ENCODE measurements at regions not wholly inside any gene's neighbourhood (a gene's known extent, or its start where the extent isn't known, plus 50 kb on each side); places are given as distances from the start of the nearest gene placed in this dataset.
"Not testable (repeated sequence)": the region's sequence is repeated elsewhere in the genome, so short reads cannot be mapped to it uniquely, and the experiment has no call there.

DNA sequence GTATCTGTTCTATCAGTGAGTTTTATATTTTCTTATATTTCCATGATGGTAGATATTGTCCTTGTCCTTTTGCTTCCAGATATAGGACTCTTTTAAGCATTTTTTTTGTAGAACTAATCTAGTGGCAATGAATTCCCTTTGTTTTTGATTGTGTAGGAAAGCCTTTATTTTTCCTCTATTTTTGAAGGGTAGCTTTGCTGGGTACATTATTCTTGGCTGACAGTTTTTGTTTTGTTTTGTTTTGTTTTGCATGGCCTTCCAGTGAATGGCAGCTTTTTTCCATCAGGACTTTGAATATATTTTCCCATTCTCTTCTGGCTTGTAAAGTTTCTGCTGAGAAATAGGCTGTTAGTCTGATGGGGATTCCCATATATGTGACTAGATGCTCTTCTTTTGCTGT lies 70.2 kb upstream of the MUCL1 start:
- POLR2A ChIA-PET = no interaction called here
- DNase-seq (no peak), ATAC-seq (ENCODE audit: low read depth) (no peak)
- Mint-ChIP-seq H3K36me3 (ENCODE audit: low read depth) (no peaks in the 10 kb centered on the region), H3K27me3 (peaks cover 6% of the 10 kb centered on the region), H3K4me3 (no peak overlapping the region), H3K27ac (no peak overlapping the region), H3K4me1 (no peaks in the 10 kb centered on the region), H3K9me3 (peaks cover 32% of the 10 kb centered on the region)
- intact Hi-C loops (cut with micrococcal nuclease) = no loop called here
- TF ChIP-seq, protein P1, sequence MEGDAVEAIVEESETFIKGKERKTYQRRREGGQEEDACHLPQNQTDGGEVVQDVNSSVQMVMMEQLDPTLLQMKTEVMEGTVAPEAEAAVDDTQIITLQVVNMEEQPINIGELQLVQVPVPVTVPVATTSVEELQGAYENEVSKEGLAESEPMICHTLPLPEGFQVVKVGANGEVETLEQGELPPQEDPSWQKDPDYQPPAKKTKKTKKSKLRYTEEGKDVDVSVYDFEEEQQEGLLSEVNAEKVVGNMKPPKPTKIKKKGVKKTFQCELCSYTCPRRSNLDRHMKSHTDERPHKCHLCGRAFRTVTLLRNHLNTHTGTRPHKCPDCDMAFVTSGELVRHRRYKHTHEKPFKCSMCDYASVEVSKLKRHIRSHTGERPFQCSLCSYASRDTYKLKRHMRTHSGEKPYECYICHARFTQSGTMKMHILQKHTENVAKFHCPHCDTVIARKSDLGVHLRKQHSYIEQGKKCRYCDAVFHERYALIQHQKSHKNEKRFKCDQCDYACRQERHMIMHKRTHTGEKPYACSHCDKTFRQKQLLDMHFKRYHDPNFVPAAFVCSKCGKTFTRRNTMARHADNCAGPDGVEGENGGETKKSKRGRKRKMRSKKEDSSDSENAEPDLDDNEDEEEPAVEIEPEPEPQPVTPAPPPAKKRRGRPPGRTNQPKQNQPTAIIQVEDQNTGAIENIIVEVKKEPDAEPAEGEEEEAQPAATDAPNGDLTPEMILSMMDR (IDR thresholded peaks at IDR 0.05) = no peak
- CTCF ChIA-PET = no interaction called here

DNA sequence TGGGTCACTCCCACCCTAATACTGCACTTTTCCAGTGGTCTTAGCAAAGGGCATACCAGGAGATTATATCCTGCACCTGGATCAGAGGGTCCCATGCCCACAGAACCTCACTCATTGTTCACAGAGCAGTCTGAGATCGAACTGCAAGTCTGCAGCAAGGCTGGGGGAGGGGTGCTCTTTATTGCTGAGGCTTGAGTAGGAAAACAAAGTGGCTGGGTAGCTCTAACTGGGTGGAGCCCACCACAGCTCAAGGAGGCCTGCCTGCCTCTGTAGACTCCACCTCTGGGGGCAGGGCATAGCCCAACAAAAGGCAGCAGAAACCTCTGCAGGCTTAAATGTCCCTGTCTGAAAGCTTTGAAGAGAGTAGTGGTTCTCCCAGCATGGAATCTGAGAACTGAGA lies 77.3 kb upstream of the MUCL1 start:
- intact Hi-C loops (cut with micrococcal nuclease); H3K4me1 Mint-ChIP-seq; H3K4me3 Mint-ChIP-seq; H3K27ac Mint-ChIP-seq; H3K9me3 Mint-ChIP-seq; POLR2A ChIA-PET; ATAC-seq (ENCODE audit: low read depth); CTCF ChIA-PET; H3K36me3 Mint-ChIP-seq (ENCODE audit: low read depth); DNase-seq: not testable (repeated sequence)
- peaks cover 44% of the 10 kb centered on the region for H3K27me3 Mint-ChIP-seq

- Mint-ChIP-seq H3K27me3 (peaks cover 46% of the 10 kb centered on the region), H3K4me3 (no peak overlapping the region), H3K27ac (no peak overlapping the region), H3K9me3 (no peaks in the 10 kb centered on the region), H3K4me1 (no peaks in the 10 kb centered on the region), H3K36me3 (ENCODE audit: low read depth) (no peaks in the 10 kb centered on the region)
- no peak for DNase-seq
- no peak for ATAC-seq (ENCODE audit: low read depth)
- TF ChIP-seq, protein P1 (IDR thresholded peaks at IDR 0.05) = no peak
- POLR2A ChIA-PET = no interaction called here
- CTCF ChIA-PET = no interaction called here
- intact Hi-C loops (cut with micrococcal nuclease) = no loop called here
These were observed 80.7 kb upstream of the MUCL1 start for GRCh38 chr12:54773593-54773992.

DNA sequence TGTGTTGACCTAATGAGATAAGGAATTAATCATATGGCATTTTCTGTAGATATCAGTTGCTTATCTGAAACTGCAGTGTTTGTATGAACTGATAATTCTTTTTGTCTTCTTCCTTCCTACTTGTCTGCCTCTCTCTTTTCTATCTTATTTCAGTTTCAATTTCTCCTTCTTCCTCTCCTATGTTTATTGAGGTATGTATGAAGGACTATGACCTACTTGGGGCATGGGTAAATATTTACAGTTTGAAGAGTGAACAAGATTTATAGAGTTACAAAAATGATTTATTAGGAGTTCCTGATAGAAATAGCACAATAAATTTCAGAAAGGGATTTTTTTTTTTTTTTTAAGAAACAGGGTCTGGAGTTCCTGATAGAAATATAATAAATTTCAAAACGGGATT lies 88.7 kb upstream of the MUCL1 start:
- Mint-ChIP-seq H3K27ac (no peak overlapping the region), H3K9me3 (no peaks in the 10 kb centered on the region), H3K4me3 (no peak overlapping the region), H3K27me3 (peaks cover 2% of the 10 kb centered on the region), H3K4me1 (no peaks in the 10 kb centered on the region), H3K36me3 (ENCODE audit: low read depth) (no peaks in the 10 kb centered on the region)
- POLR2A ChIA-PET = no interaction called here
- TF ChIP-seq, protein P1 (IDR thresholded peaks at IDR 0.05) = no peak
- DNase-seq (no peak), ATAC-seq (ENCODE audit: low read depth) (no peak)
- CTCF ChIA-PET = no interaction called here
- intact Hi-C loops (cut with micrococcal nuclease) = no loop called here

DNA sequence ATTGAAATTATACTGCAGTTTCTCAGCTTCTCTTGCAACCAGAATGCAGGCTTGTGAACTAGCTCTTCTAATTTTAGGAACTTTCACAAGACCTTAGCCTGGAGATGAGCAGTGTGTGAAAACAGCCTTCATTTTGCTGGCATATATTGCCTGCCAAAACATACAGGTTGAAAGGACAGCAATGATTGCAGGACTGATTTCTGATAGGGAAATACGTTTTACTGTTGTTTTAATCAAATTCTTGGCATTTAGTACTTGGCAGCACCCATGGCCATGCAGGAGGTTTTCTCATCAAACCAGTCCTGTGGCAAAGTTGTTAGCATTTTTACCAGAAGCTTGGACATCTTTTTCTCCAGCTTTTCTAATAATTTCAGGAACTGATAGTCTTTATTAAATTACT lies 91.9 kb upstream of the MUCL1 start:
- Mint-ChIP-seq H3K9me3 (peaks cover 10% of the 10 kb centered on the region), H3K27me3 (peaks cover 12% of the 10 kb centered on the region), H3K27ac (no peak overlapping the region), H3K36me3 (ENCODE audit: low read depth) (no peaks in the 10 kb centered on the region), H3K4me1 (no peaks in the 10 kb centered on the region), H3K4me3 (no peak overlapping the region)
- TF ChIP-seq, protein P1 (IDR thresholded peaks at IDR 0.05) = no peak
- ChIA-PET CTCF (no interaction called here), POLR2A (no interaction called here)
- DNase-seq (no peak), ATAC-seq (ENCODE audit: low read depth) (no peak)
- intact Hi-C loops (cut with micrococcal nuclease) = no loop called here

- H3K27ac Mint-ChIP-seq = no peak overlapping the region
- ChIA-PET CTCF (interaction anchor here (2.3 kb wide), 1 partner anchor 10 kb away, joined by 13 read pairs; no protein-coding TSS in a partner anchor), POLR2A (no interaction called here)
- H3K27me3 Mint-ChIP-seq = peaks cover 15% of the 10 kb centered on the region
- H3K4me3 Mint-ChIP-seq = no peak overlapping the region
- TF ChIP-seq, protein P1 (IDR thresholded peaks at IDR 0.05) = no peak
- H3K36me3 Mint-ChIP-seq (ENCODE audit: low read depth) = no peaks in the 10 kb centered on the region
- intact Hi-C loops (cut with micrococcal nuclease) = no loop called here
- no peaks in the 10 kb centered on the region for H3K4me1 Mint-ChIP-seq
- no peak for DNase-seq
- peaks cover 10% of the 10 kb centered on the region for H3K9me3 Mint-ChIP-seq
- ATAC-seq (ENCODE audit: low read depth) = no peak
These were observed 94.6 kb upstream of the MUCL1 start for GRCh38 chr12:54759751-54760150.

All from activated B cell treated with CpG ODN at 0.5 μM for 24 hours (primary cell).